Peyer's patch (tissue), 4 donors: ENCODE measurements at regions not wholly inside any gene's neighbourhood (a gene's known extent, or its start where the extent isn't known, plus 50 kb on each side); places are given as distances from the start of the nearest gene placed in this dataset.

Experiments used
- CTCF ChIP-seq, 6 experiments: fragments of 450-650 bp in 4 of 6; fragments of 200-600 bp in 2 of 6; sonication (generic) in 1 of 6; IDR thresholded peaks; one replicate each; pipeline ENCODE4 v1.5.1; 2017 to 2019; ENCODE audit warnings: antibody characterized with exemption in 6 of 6, mild to moderate bottlenecking in 3 of 6, moderate library complexity in 1 of 6
- POLR2A ChIP-seq, 2 donors: fragments of 450-650 bp; IDR thresholded peaks; one replicate each; pipeline ENCODE4 v1.5.1; 2017; ENCODE audit warnings: antibody characterized with exemption in 2 of 2, mild to moderate bottlenecking in 2 of 2, moderate library complexity in 2 of 2

GRCh38 chr2:19642501-19642900 lies 259.3 kb downstream of the TTC32 start:
- TF ChIP-seq POLR2A (IDR thresholded peaks at IDR 0.05) (no peak), CTCF (IDR thresholded peaks at IDR 0.05) (no peak)
